RKO (cell line): ENCODE measurements at regions not wholly inside any gene's neighbourhood (a gene's known extent, or its start where the extent isn't known, plus 50 kb on each side); places are given as distances from the start of the nearest gene placed in this dataset.

Experiments
- DNase-seq: peaks from one replicate; pipeline ENCODE4 v3.0.0-alpha.2; 2016; ENCODE audit warnings: low spot score

- DNase-seq: no peak
Measured at GRCh38 chr7:45235905-45236304, 78.3 kb downstream of the RAMP3 start.

GRCh38 chr7:45236666-45237065, 79.1 kb downstream of the RAMP3 start:
- DNase-seq: peak; percentile 20

- DNase-seq: no peak
Measured at GRCh38 chr7:45237788-45238461, 80.3 kb downstream of the RAMP3 start.

- no peak for DNase-seq
Measured at GRCh38 chr7:45238806-45239205, 81.2 kb downstream of the RAMP3 start.

- no peak for DNase-seq
Measured at GRCh38 chr7:45239486-45239885, 81.9 kb downstream of the RAMP3 start.

- no peak for DNase-seq
Measured at GRCh38 chr7:45240273-45240771, 82.7 kb downstream of the RAMP3 start.

GRCh38 chr7:45240926-45241325, 83.3 kb downstream of the RAMP3 start:
- DNase-seq: no peak

GRCh38 chr7:45241339-45242109, 83.9 kb downstream of the RAMP3 start:
- no peak for DNase-seq

GRCh38 chr7:45242261-45242660, 84.7 kb downstream of the RAMP3 start:
- DNase-seq: no peak

- no peak for DNase-seq
Measured at GRCh38 chr7:45242698-45243097, 85.1 kb downstream of the RAMP3 start.

- DNase-seq: no peak
Measured at GRCh38 chr7:45244981-45245380, 87.4 kb downstream of the RAMP3 start.

- no peak for DNase-seq
Measured at GRCh38 chr7:45246339-45246738, 88.7 kb downstream of the RAMP3 start.

GRCh38 chr7:45252248-45252647, 94.7 kb downstream of the RAMP3 start:
- DNase-seq: no peak

GRCh38 chr7:45252857-45253256, 95.3 kb downstream of the RAMP3 start:
- no peak for DNase-seq

GRCh38 chr7:45253368-45253767, 95.8 kb downstream of the RAMP3 start:
- no peak for DNase-seq

GRCh38 chr7:45255187-45255586, 97.6 kb downstream of the RAMP3 start:
- DNase-seq: no peak

- DNase-seq: no peak
Measured at GRCh38 chr7:45256309-45256708, 98.7 kb downstream of the RAMP3 start.

GRCh38 chr7:45256775-45257174, 99.2 kb downstream of the RAMP3 start:
- no peak for DNase-seq

GRCh38 chr7:45257284-45257683, 99.7 kb downstream of the RAMP3 start:
- no peak for DNase-seq

- no peak for DNase-seq
Measured at GRCh38 chr7:45258533-45259226, 101.1 kb downstream of the RAMP3 start.

- DNase-seq: no peak
Measured at GRCh38 chr7:45259227-45259596, 101.6 kb downstream of the RAMP3 start.

GRCh38 chr7:45259966-45260646, 102.5 kb downstream of the RAMP3 start:
- peak; percentile 4 for DNase-seq
